ENCODE measurements at regions not wholly inside any gene's neighbourhood (a gene's known extent, or its start where the extent isn't known, plus 50 kb on each side); places are given as distances from the start of the nearest gene placed in this dataset.

GRCh38 chr11:37422511-37422910 lies 824.5 kb upstream of the RAG2 start:
- no peak overlapping the region for H3K27ac Mint-ChIP-seq
- CTCF ChIA-PET: no interaction called here
- no peak overlapping the region for H3K4me3 Mint-ChIP-seq

More at GRCh38 chr11:37422511-37422910, 824.5 kb upstream of the RAG2 start:
- DNase-seq (ENCODE audit: low spot score): no peak
- Mint-ChIP-seq H3K36me3 (peaks cover 62% of the 10 kb centered on the region), H3K4me1 (no peaks in the 10 kb centered on the region), H3K27me3 (ENCODE audit: low read depth) (peaks cover 9% of the 10 kb centered on the region), H3K9me3 (peaks cover 85% of the 10 kb centered on the region)
- TF ChIP-seq USF1 (CRISPR knock-in tag; IDR thresholded peaks at IDR 0.05) (no peak), NFYB (CRISPR knock-in tag; conservative IDR thresholded peaks at IDR 0.05; ENCODE audit: low read depth) (no peak), ZNF671 (CRISPR knock-in tag; IDR thresholded peaks at IDR 0.05) (no peak), MYBL2 (CRISPR knock-in tag; IDR thresholded peaks at IDR 0.05) (no peak), ZNF423 (CRISPR knock-in tag; IDR thresholded peaks at IDR 0.05) (no peak), SOX15 (CRISPR knock-in tag; IDR thresholded peaks at IDR 0.05) (no peak), FOXP1 (CRISPR knock-in tag; IDR thresholded peaks at IDR 0.05; ENCODE audit: borderline replicate concordance) (no peak), CTCF (IDR thresholded peaks at IDR 0.05) (no peak), GRHL2 (CRISPR knock-in tag; IDR thresholded peaks at IDR 0.05; ENCODE audit: insufficient replicate concordance, severe bottlenecking) (no peak), ZNF232 (CRISPR knock-in tag; IDR thresholded peaks at IDR 0.05) (no peak), ZNF416 (CRISPR knock-in tag; IDR thresholded peaks at IDR 0.05) (no peak), TP53 (CRISPR knock-in tag; IDR thresholded peaks at IDR 0.05) (no peak), NFE2L1 (CRISPR knock-in tag; IDR thresholded peaks at IDR 0.05) (no peak)
- TF ChIP-seq, protein P1, sequence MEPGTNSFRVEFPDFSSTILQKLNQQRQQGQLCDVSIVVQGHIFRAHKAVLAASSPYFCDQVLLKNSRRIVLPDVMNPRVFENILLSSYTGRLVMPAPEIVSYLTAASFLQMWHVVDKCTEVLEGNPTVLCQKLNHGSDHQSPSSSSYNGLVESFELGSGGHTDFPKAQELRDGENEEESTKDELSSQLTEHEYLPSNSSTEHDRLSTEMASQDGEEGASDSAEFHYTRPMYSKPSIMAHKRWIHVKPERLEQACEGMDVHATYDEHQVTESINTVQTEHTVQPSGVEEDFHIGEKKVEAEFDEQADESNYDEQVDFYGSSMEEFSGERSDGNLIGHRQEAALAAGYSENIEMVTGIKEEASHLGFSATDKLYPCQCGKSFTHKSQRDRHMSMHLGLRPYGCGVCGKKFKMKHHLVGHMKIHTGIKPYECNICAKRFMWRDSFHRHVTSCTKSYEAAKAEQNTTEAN (CRISPR knock-in tag; IDR thresholded peaks at IDR 0.05): no peak
- TF ChIP-seq, protein P2, sequence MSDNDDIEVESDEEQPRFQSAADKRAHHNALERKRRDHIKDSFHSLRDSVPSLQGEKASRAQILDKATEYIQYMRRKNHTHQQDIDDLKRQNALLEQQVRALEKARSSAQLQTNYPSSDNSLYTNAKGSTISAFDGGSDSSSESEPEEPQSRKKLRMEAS (CRISPR knock-in tag; IDR thresholded peaks at IDR 0.05): no peak
- TF ChIP-seq, protein P3, sequence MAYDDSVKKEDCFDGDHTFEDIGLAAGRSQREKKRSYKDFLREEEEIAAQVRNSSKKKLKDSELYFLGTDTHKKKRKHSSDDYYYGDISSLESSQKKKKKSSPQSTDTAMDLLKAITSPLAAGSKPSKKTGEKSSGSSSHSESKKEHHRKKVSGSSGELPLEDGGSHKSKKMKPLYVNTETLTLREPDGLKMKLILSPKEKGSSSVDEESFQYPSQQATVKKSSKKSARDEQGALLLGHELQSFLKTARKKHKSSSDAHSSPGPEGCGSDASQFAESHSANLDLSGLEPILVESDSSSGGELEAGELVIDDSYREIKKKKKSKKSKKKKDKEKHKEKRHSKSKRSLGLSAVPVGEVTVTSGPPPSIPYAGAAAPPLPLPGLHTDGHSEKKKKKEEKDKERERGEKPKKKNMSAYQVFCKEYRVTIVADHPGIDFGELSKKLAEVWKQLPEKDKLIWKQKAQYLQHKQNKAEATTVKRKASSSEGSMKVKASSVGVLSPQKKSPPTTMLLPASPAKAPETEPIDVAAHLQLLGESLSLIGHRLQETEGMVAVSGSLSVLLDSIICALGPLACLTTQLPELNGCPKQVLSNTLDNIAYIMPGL (CRISPR knock-in tag; IDR thresholded peaks at IDR 0.05): no peak
- TF ChIP-seq, protein P4, sequence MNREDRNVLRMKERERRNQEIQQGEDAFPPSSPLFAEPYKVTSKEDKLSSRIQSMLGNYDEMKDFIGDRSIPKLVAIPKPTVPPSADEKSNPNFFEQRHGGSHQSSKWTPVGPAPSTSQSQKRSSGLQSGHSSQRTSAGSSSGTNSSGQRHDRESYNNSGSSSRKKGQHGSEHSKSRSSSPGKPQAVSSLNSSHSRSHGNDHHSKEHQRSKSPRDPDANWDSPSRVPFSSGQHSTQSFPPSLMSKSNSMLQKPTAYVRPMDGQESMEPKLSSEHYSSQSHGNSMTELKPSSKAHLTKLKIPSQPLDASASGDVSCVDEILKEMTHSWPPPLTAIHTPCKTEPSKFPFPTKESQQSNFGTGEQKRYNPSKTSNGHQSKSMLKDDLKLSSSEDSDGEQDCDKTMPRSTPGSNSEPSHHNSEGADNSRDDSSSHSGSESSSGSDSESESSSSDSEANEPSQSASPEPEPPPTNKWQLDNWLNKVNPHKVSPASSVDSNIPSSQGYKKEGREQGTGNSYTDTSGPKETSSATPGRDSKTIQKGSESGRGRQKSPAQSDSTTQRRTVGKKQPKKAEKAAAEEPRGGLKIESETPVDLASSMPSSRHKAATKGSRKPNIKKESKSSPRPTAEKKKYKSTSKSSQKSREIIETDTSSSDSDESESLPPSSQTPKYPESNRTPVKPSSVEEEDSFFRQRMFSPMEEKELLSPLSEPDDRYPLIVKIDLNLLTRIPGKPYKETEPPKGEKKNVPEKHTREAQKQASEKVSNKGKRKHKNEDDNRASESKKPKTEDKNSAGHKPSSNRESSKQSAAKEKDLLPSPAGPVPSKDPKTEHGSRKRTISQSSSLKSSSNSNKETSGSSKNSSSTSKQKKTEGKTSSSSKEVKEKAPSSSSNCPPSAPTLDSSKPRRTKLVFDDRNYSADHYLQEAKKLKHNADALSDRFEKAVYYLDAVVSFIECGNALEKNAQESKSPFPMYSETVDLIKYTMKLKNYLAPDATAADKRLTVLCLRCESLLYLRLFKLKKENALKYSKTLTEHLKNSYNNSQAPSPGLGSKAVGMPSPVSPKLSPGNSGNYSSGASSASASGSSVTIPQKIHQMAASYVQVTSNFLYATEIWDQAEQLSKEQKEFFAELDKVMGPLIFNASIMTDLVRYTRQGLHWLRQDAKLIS (CRISPR knock-in tag; IDR thresholded peaks at IDR 0.05; ENCODE audit: borderline replicate concordance): no peak
- ATAC-seq: no peak
- POLR2A ChIA-PET: no interaction called here

Data from WTC11 (cell line).